SK-N-SH (cell line): ENCODE measurements at regions not wholly inside any gene's neighbourhood (a gene's known extent, or its start where the extent isn't known, plus 50 kb on each side); places are given as distances from the start of the nearest gene placed in this dataset.

Experiments used
- CTCF ChIA-PET: fragments of 300-600, 350-600 bp; formaldehyde crosslinking; extraction: SDS; loops from one replicate; lab custom pipeline; 2021; lab: Yijun Ruan, JAX
- POLR2A ChIA-PET: fragments of 350-600 bp; sonication (Branson Sonifier 250); formaldehyde crosslinking; extraction: SDS; loops from one replicate; lab custom pipeline; 2020; ENCODE audit warnings: antibody characterized with exemption, inconsistent platforms; lab: Yijun Ruan, JAX
- DNase-seq: peaks from one replicate; pipeline ENCODE4 v3.0.0; 2012
- H2AFZ ChIP-seq: fragments of 200-600 bp; sonication (generic); 2 replicates; pipeline ENCODE4 v1.8.1; 2016; ENCODE audit warnings: antibody characterized with exemption, mild to moderate bottlenecking, low read depth
- H3F3A ChIP-seq: fragments of 200-600 bp; sonication (generic); replicated peaks from 2 replicates; pipeline ENCODE3; 2016; ENCODE audit warnings: antibody characterized with exemption, mild to moderate bottlenecking; ENCODE audit not compliant: insufficient read depth
- H3K27ac ChIP-seq, 2 experiments: fragments of 200-500 bp in 1 of 2; fragments of 200-600 bp in 1 of 2; sonication (Bioruptor generic) in 1 of 2; sonication (generic), shearing (Covaris generic) in 1 of 2; 2 replicates each; pipeline versions ENCODE4 v1.5.1 to v1.6.1; 2014 to 2016; ENCODE audit warnings: low read depth in 2 of 2, inconsistent platforms in 1 of 2, low read length in 1 of 2, mild to moderate bottlenecking in 1 of 2, mixed read lengths in 1 of 2
- H3K27me3 ChIP-seq: fragments of 200-600 bp; sonication (generic), shearing (Covaris generic); 2 replicates; pipeline ENCODE4 v1.6.1; 2016; ENCODE audit warnings: mixed run types; ENCODE audit not compliant: insufficient read depth
- H3K36me3 ChIP-seq, 2 experiments: fragments of 200-500 bp in 1 of 2; fragments of 200-600 bp in 1 of 2; sonication (Bioruptor generic) in 1 of 2; sonication (generic) in 1 of 2; replicated peaks in 1 of 2; 2 replicates each; pipeline versions ENCODE3 to v1.5.1; 2014 to 2016; ENCODE audit warnings: low read length in 1 of 2, mild to moderate bottlenecking in 1 of 2; ENCODE audit not compliant: insufficient read depth in 2 of 2, control insufficient read depth in 1 of 2
- H3K4me1 ChIP-seq, 2 experiments: fragments of 200-500 bp in 1 of 2; fragments of 200-600 bp in 1 of 2; sonication (Bioruptor generic) in 1 of 2; sonication (generic), shearing (Covaris generic) in 1 of 2; 2 replicates each; pipeline versions ENCODE4 v1.5.1 to v1.6.1; 2014 to 2016; ENCODE audit warnings: low read depth in 1 of 2, low read length in 1 of 2, mixed run types in 1 of 2; ENCODE audit not compliant: insufficient read depth in 2 of 2, control insufficient read depth in 1 of 2
- H3K4me2 ChIP-seq: fragments of 200-600 bp; sonication (generic), shearing (Covaris generic); 2 replicates; pipeline ENCODE4 v1.6.1; 2017; ENCODE audit warnings: mixed run types
- H3K4me3 ChIP-seq, 2 experiments: fragments of 200-500 bp in 1 of 2; fragments of 200-600 bp in 1 of 2; sonication (Bioruptor generic) in 1 of 2; sonication (generic), shearing (Covaris generic) in 1 of 2; 2 replicates each; pipeline versions ENCODE4 v1.5.1 to v1.8.1; 2014 to 2016; ENCODE audit warnings: low read depth in 2 of 2, inconsistent platforms in 1 of 2, low read length in 1 of 2, mild to moderate bottlenecking in 1 of 2, mixed read lengths in 1 of 2, moderate library complexity in 1 of 2
- H3K79me2 ChIP-seq: fragments of 200-600 bp; sonication (generic); 2 replicates; pipeline ENCODE4 v1.8.1; 2017; ENCODE audit warnings: mild to moderate bottlenecking; ENCODE audit not compliant: insufficient read depth
- H3K9ac ChIP-seq: fragments of 200-600 bp; sonication (generic); 2 replicates; pipeline ENCODE4 v1.6.1; 2017; ENCODE audit warnings: mixed run types
- H3K9me2 ChIP-seq: fragments of 200-600 bp; sonication (generic); 2 replicates; pipeline ENCODE4 v1.6.1; 2017; ENCODE audit warnings: mixed run types
- H3K9me3 ChIP-seq: fragments of 200-600 bp; sonication (generic); 2 replicates; pipeline ENCODE4 v1.6.1; 2017; ENCODE audit warnings: mixed run types, mild to moderate bottlenecking, moderate library complexity
- H4K20me1 ChIP-seq: fragments of 200-600 bp; sonication (generic); 2 replicates; pipeline ENCODE4 v1.6.1; 2017; ENCODE audit warnings: mild to moderate bottlenecking, mixed run types; ENCODE audit not compliant: insufficient read depth
- CHD2 ChIP-seq: fragments of 150-350 bp; IDR thresholded peaks from 2 replicates; pipeline ENCODE4 v1.6.1; 2018; ENCODE audit warnings: low read length; ENCODE audit not compliant: partially characterized antibody
- ELF1 ChIP-seq: IDR thresholded peaks from 2 replicates; pipeline ENCODE4 v1.4.0; 2012
- EP300 ChIP-seq, 2 experiments: IDR thresholded peaks; 2 replicates each; pipeline versions ENCODE4 v1.4.0 to v1.6.1; 2012; ENCODE audit warnings: borderline replicate concordance in 1 of 2, low read depth in 1 of 2, low read length in 1 of 2
- FOSL2 ChIP-seq: IDR thresholded peaks from 2 replicates; pipeline ENCODE4 v1.4.0; 2012; ENCODE audit warnings: low read depth, mild to moderate bottlenecking, moderate library complexity, borderline replicate concordance
- FOXJ3 ChIP-seq: sonication (generic); formaldehyde crosslinking; IDR thresholded peaks from 2 replicates; pipeline ENCODE4 v1.5.1; 2020; ENCODE audit warnings: mild to moderate bottlenecking, missing genetic modification reagents
- JUND ChIP-seq: IDR thresholded peaks from 2 replicates; pipeline ENCODE4 v1.4.0; 2012
- MEF2A ChIP-seq: IDR thresholded peaks from 2 replicates; pipeline ENCODE4 v1.4.0; 2012; ENCODE audit warnings: low read depth, borderline replicate concordance
- MXI1 ChIP-seq: IDR thresholded peaks from 2 replicates; pipeline ENCODE4 v1.6.1; 2012; ENCODE audit warnings: mild to moderate bottlenecking, low read depth, low read length, improper control_type of control experiment
- NRF1 ChIP-seq: IDR thresholded peaks from 2 replicates; pipeline ENCODE4 v1.6.1; 2012; ENCODE audit warnings: low read depth, mild to moderate bottlenecking, low read length
- POLR2AphosphoS5 ChIP-seq: IDR thresholded peaks from 2 replicates; pipeline ENCODE4 v1.6.1; 2012; ENCODE audit warnings: low read depth, low read length
- RAD21 ChIP-seq: IDR thresholded peaks from 2 replicates; pipeline ENCODE4 v1.6.1; 2012; ENCODE audit warnings: mild to moderate bottlenecking, low read length
- RXRA ChIP-seq: IDR thresholded peaks from 2 replicates; pipeline ENCODE4 v1.4.0; 2012; ENCODE audit warnings: low read depth, mild to moderate bottlenecking, borderline replicate concordance
- TEAD4 ChIP-seq: IDR thresholded peaks from 2 replicates; pipeline ENCODE4 v1.4.0; 2012; ENCODE audit warnings: mild to moderate bottlenecking, borderline replicate concordance; ENCODE audit not compliant: insufficient read depth
- YY1 ChIP-seq: IDR thresholded peaks from 2 replicates; pipeline ENCODE4 v1.4.0; 2012; ENCODE audit warnings: low read depth, mild to moderate bottlenecking
- WGBS: methylation state at CpG from one replicate; pipeline ENCODE4 v1.1.6; 2017; ENCODE audit warnings: low lambda C conversion rate; 5-methylcytosine and 5-hydroxymethylcytosine counted together
- TF ChIP-seq, protein P1 (sequence below): IDR thresholded peaks from 2 replicates; pipeline ENCODE4 v1.4.0; 2012; ENCODE audit warnings: low read depth, borderline replicate concordance
- TF ChIP-seq, protein P2 (sequence below): IDR thresholded peaks from 2 replicates; pipeline ENCODE4 v1.4.0; 2012; ENCODE audit warnings: low read depth, borderline replicate concordance
- TF ChIP-seq, protein P3 (sequence below): fragments of 200-600 bp; sonication (generic); IDR thresholded peaks from 2 replicates; pipeline ENCODE4 v1.6.1; 2017; ENCODE audit warnings: antibody characterized with exemption, mild to moderate bottlenecking, moderate library complexity
- TF ChIP-seq, protein P4 (sequence below): IDR thresholded peaks from 2 replicates; pipeline ENCODE4 v1.4.0; 2012; ENCODE audit warnings: low read depth

DNA sequence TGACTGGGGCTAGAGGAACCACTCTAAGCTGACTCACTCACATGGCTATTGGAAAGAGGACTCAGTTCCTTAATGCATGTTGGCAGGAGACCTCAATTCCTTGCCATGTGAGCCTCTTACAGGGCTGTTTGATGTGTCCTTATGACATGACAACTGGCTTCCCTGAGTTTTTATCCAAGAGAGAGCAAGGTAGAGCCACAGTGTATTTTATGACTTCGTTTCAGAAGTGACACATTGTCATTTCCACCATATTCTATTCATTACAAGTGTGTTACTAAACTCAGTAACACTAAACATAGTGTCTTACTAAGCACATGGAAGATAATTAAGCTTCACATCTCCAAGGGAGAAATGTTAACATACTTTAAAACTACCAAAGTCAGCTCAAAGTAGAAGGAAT lies 98.2 kb downstream of the ZNF777 start:
- H3K36me3 ChIP-seq, result no peaks in the 10 kb centered on the region
- POLR2A ChIA-PET, result no interaction called here

More for the DNA sequence above, 98.2 kb downstream of the ZNF777 start:
- H4K20me1 ChIP-seq, result no peaks in the 10 kb centered on the region
- no peaks in the 10 kb centered on the region for H3K9me3 ChIP-seq
- no peak overlapping the region for H3K9ac ChIP-seq
- no peak overlapping the region for H3K4me2 ChIP-seq
- no peak overlapping the region for H3K4me3 ChIP-seq
- WGBS, result 0% methylated on average over 1 of the region's 1 CpG
- CTCF ChIA-PET, result no interaction called here
- TF ChIP-seq JUND (no peak), CHD2 (no peak), NRF1 (no peak), RAD21 (no peak), ELF1 (no peak), POLR2AphosphoS5 (no peak), FOSL2 (no peak), TEAD4 (no peak), RXRA (no peak), YY1 (no peak), EP300 (IDR thresholded peaks at IDR 0.05; ENCODE audit: borderline replicate concordance in 1 of 2, low read depth in 1 of 2, low read length in 1 of 2) (no peak), FOXJ3 (CRISPR knock-in tag) (no peak), MXI1 (no peak), MEF2A (no peak)
- TF ChIP-seq, protein P1, sequence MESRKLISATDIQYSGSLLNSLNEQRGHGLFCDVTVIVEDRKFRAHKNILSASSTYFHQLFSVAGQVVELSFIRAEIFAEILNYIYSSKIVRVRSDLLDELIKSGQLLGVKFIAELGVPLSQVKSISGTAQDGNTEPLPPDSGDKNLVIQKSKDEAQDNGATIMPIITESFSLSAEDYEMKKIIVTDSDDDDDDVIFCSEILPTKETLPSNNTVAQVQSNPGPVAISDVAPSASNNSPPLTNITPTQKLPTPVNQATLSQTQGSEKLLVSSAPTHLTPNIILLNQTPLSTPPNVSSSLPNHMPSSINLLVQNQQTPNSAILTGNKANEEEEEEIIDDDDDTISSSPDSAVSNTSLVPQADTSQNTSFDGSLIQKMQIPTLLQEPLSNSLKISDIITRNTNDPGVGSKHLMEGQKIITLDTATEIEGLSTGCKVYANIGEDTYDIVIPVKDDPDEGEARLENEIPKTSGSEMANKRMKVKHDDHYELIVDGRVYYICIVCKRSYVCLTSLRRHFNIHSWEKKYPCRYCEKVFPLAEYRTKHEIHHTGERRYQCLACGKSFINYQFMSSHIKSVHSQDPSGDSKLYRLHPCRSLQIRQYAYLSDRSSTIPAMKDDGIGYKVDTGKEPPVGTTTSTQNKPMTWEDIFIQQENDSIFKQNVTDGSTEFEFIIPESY, result no peak
- TF ChIP-seq, protein P2, sequence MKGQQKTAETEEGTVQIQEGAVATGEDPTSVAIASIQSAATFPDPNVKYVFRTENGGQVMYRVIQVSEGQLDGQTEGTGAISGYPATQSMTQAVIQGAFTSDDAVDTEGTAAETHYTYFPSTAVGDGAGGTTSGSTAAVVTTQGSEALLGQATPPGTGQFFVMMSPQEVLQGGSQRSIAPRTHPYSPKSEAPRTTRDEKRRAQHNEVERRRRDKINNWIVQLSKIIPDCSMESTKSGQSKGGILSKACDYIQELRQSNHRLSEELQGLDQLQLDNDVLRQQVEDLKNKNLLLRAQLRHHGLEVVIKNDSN, result no peak
- TF ChIP-seq, protein P3, sequence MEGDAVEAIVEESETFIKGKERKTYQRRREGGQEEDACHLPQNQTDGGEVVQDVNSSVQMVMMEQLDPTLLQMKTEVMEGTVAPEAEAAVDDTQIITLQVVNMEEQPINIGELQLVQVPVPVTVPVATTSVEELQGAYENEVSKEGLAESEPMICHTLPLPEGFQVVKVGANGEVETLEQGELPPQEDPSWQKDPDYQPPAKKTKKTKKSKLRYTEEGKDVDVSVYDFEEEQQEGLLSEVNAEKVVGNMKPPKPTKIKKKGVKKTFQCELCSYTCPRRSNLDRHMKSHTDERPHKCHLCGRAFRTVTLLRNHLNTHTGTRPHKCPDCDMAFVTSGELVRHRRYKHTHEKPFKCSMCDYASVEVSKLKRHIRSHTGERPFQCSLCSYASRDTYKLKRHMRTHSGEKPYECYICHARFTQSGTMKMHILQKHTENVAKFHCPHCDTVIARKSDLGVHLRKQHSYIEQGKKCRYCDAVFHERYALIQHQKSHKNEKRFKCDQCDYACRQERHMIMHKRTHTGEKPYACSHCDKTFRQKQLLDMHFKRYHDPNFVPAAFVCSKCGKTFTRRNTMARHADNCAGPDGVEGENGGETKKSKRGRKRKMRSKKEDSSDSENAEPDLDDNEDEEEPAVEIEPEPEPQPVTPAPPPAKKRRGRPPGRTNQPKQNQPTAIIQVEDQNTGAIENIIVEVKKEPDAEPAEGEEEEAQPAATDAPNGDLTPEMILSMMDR, result no peak
- TF ChIP-seq, protein P4, sequence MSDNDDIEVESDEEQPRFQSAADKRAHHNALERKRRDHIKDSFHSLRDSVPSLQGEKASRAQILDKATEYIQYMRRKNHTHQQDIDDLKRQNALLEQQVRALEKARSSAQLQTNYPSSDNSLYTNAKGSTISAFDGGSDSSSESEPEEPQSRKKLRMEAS, result no peak
- H3K79me2 ChIP-seq, result no peaks in the 10 kb centered on the region
- no peak overlapping the region for H2AFZ ChIP-seq
- no peaks in the 10 kb centered on the region for H3K4me1 ChIP-seq
- H3F3A ChIP-seq, result no peaks in the 10 kb centered on the region
- no peaks in the 10 kb centered on the region for H3K27me3 ChIP-seq
- no peak overlapping the region for H3K27ac ChIP-seq
- H3K9me2 ChIP-seq, result no peaks in the 10 kb centered on the region
- no peak for DNase-seq
